CD14-positive monocyte (primary cell): ENCODE measurements at regions not wholly inside any gene's neighbourhood (a gene's known extent, or its start where the extent isn't known, plus 50 kb on each side); places are given as distances from the start of the nearest gene placed in this dataset.

ENCODE experiments used
- DNase-seq, 3 donors: peaks; one replicate each; pipeline ENCODE4 v3.0.0-alpha.2; 2011 to 2022
- H2AFZ ChIP-seq: 2 replicates; pipeline ENCODE4 v1.6.0; 2012; ENCODE audit warnings: mild to moderate bottlenecking, low read depth, low read length, inconsistent platforms; ENCODE audit not compliant: insufficient read depth, poor library complexity, severe bottlenecking
- H3K27ac ChIP-seq, 2 donors: 1 replicate in 1 of 2; 2 replicates in 1 of 2; pipeline ENCODE4 v1.5.1; 2012 to 2013; ENCODE audit warnings: low read length in 2 of 2, control low read depth in 1 of 2, inconsistent platforms in 1 of 2, low read depth in 1 of 2, mild to moderate bottlenecking in 1 of 2
- H3K27me3 ChIP-seq, 2 donors: one replicate each; pipeline versions ENCODE4 v1.6.0 to v1.6.1; 2011 to 2013; ENCODE audit warnings: low read length in 2 of 2; ENCODE audit not compliant: control insufficient read depth in 2 of 2, insufficient read depth in 2 of 2
- H3K36me3 ChIP-seq, 2 donors: replicated peaks in 1 of 2; 1 replicate in 1 of 2; 2 replicates in 1 of 2; pipeline versions ENCODE4 v1.5.1 to v1.6.1; 2012 to 2013; ENCODE audit warnings: low read length in 2 of 2, control low read depth in 1 of 2, inconsistent platforms in 1 of 2, mild to moderate bottlenecking in 1 of 2; ENCODE audit not compliant: insufficient read depth in 2 of 2, control insufficient read depth in 1 of 2
- H3K4me1 ChIP-seq, 2 donors: 1 replicate in 1 of 2; 2 replicates in 1 of 2; pipeline versions ENCODE4 v1.5.1 to v1.6.1; 2012 to 2013; ENCODE audit warnings: low read length in 2 of 2, control low read depth in 1 of 2, inconsistent platforms in 1 of 2, mild to moderate bottlenecking in 1 of 2, moderate library complexity in 1 of 2; ENCODE audit not compliant: insufficient read depth in 2 of 2, control insufficient read depth in 1 of 2
- H3K4me2 ChIP-seq: replicated peaks from 2 replicates; pipeline ENCODE3; 2012; ENCODE audit warnings: low read length, moderate library complexity, mild to moderate bottlenecking; ENCODE audit not compliant: poor library complexity, severe bottlenecking; ENCODE audit errors: extremely low read depth
- H3K4me3 ChIP-seq, 3 experiments: fragments of 200-600 bp in 1 of 3; sonication (generic) in 1 of 3; replicated peaks in 1 of 3; 1 replicate in 2 of 3; 2 replicates in 1 of 3; pipeline ENCODE4 v1.5.1; 2011 to 2013; ENCODE audit warnings: low read length in 3 of 3, mild to moderate bottlenecking in 3 of 3, control low read depth in 2 of 3, low read depth in 2 of 3, inconsistent platforms in 1 of 3, moderate library complexity in 1 of 3
- H3K79me2 ChIP-seq: 2 replicates; pipeline ENCODE4 v1.6.0; 2012; ENCODE audit warnings: mild to moderate bottlenecking, control low read depth, inconsistent platforms, low read length, moderate library complexity; ENCODE audit not compliant: insufficient read depth
- H3K9ac ChIP-seq: 2 replicates; pipeline ENCODE4 v1.6.0; 2017; ENCODE audit warnings: low read length, mild to moderate bottlenecking; ENCODE audit not compliant: insufficient read depth, poor library complexity, severe bottlenecking
- H3K9me3 ChIP-seq, 2 donors: replicated peaks in 1 of 2; 1 replicate in 1 of 2; 2 replicates in 1 of 2; pipeline versions ENCODE4 v1.5.1 to v1.6.1; 2012 to 2013; ENCODE audit warnings: low read length in 2 of 2, control low read depth in 1 of 2; ENCODE audit not compliant: control insufficient read depth in 1 of 2, insufficient read depth in 1 of 2
- H4K20me1 ChIP-seq: 2 replicates; pipeline ENCODE4 v1.6.0; 2012; ENCODE audit warnings: mild to moderate bottlenecking, low read length, control low read depth, moderate library complexity; ENCODE audit not compliant: insufficient read depth
- H3K27ac Mint-ChIP-seq, 7 donors: one replicate each; pipeline ENCODE4 v1.8.0; 2020; ENCODE audit warnings: mild to moderate bottlenecking in 7 of 7, mixed read lengths in 7 of 7, moderate library complexity in 6 of 7, inconsistent platforms in 2 of 7
- H3K27me3 Mint-ChIP-seq, 3 donors: one replicate each; pipeline ENCODE4 v1.8.0; 2021 to 2022; ENCODE audit warnings: low read depth in 3 of 3, mild to moderate bottlenecking in 3 of 3, mixed read lengths in 3 of 3, moderate library complexity in 3 of 3, inconsistent platforms in 1 of 3
- H3K36me3 Mint-ChIP-seq, 2 donors: one replicate each; pipeline ENCODE4 v1.8.0; 2020; ENCODE audit warnings: mixed read lengths in 2 of 2, inconsistent platforms in 1 of 2, mild to moderate bottlenecking in 1 of 2
- H3K4me1 Mint-ChIP-seq: one replicate; pipeline ENCODE4 v1.8.0; 2020; ENCODE audit warnings: mild to moderate bottlenecking, mixed read lengths
- H3K4me3 Mint-ChIP-seq, 2 donors: one replicate each; pipeline ENCODE4 v1.8.0; 2020; ENCODE audit warnings: mild to moderate bottlenecking in 2 of 2, mixed read lengths in 2 of 2, moderate library complexity in 1 of 2
- H3K9me3 Mint-ChIP-seq, 7 donors: one replicate each; pipeline ENCODE4 v1.8.0; 2020 to 2022; ENCODE audit warnings: mixed read lengths in 7 of 7, mild to moderate bottlenecking in 6 of 7, moderate library complexity in 6 of 7, inconsistent platforms in 2 of 7
- WGBS: methylation state at CpG from one replicate; pipeline ENCODE4 v1.1.5; 2013; ENCODE audit warnings: missing lambda C conversion rate; ENCODE audit not compliant: insufficient coverage; 5-methylcytosine and 5-hydroxymethylcytosine counted together
- intact Hi-C, 2 donors: fragments of 100-400 bp; cut with micrococcal nuclease; formaldehyde crosslinking; loops; one replicate each; pipeline versions ENCODE4 v1.15.0 to v1.15.1; 2023
- TF ChIP-seq, protein P1 (sequence below): fragments of 200-600 bp; IDR thresholded peaks from one replicate; pipeline ENCODE4 v1.8.0; 2022; ENCODE audit warnings: antibody characterized with exemption, mild to moderate bottlenecking

GRCh38 chr2:57957238-57957637 is 89.4 kb upstream of the VRK2 start:
- Mint-ChIP-seq H3K4me3 (no peak overlapping the region), H3K4me1 (no peaks in the 10 kb centered on the region), H3K36me3 (no peaks in the 10 kb centered on the region), H3K27ac (no peak overlapping the region), H3K9me3 (peaks cover 0 to 4% (median 0%) of the 10 kb centered on the region in 7 donors), H3K27me3 (no peaks in the 10 kb centered on the region)
- no CpG with 5 or more reads among the region's 3 CpGs for WGBS
- TF ChIP-seq, protein P1, sequence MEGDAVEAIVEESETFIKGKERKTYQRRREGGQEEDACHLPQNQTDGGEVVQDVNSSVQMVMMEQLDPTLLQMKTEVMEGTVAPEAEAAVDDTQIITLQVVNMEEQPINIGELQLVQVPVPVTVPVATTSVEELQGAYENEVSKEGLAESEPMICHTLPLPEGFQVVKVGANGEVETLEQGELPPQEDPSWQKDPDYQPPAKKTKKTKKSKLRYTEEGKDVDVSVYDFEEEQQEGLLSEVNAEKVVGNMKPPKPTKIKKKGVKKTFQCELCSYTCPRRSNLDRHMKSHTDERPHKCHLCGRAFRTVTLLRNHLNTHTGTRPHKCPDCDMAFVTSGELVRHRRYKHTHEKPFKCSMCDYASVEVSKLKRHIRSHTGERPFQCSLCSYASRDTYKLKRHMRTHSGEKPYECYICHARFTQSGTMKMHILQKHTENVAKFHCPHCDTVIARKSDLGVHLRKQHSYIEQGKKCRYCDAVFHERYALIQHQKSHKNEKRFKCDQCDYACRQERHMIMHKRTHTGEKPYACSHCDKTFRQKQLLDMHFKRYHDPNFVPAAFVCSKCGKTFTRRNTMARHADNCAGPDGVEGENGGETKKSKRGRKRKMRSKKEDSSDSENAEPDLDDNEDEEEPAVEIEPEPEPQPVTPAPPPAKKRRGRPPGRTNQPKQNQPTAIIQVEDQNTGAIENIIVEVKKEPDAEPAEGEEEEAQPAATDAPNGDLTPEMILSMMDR, result no peak
- H2AFZ ChIP-seq, result no peak overlapping the region
- H3K79me2 ChIP-seq, result no peaks in the 10 kb centered on the region
- no peak overlapping the region for H3K9ac ChIP-seq
- intact Hi-C loops, result no loop called here
- no peak overlapping the region for H3K27ac ChIP-seq
- no peaks in the 10 kb centered on the region for H4K20me1 ChIP-seq
- H3K9me3 ChIP-seq, result no peaks in the 10 kb centered on the region
- H3K4me3 ChIP-seq, result no peak overlapping the region
- H3K4me1 ChIP-seq, result no peaks in the 10 kb centered on the region
- H3K4me2 ChIP-seq, result no peak overlapping the region
- no peaks in the 10 kb centered on the region for H3K36me3 ChIP-seq
- no peak for DNase-seq
- no peaks in the 10 kb centered on the region for H3K27me3 ChIP-seq

DNA sequence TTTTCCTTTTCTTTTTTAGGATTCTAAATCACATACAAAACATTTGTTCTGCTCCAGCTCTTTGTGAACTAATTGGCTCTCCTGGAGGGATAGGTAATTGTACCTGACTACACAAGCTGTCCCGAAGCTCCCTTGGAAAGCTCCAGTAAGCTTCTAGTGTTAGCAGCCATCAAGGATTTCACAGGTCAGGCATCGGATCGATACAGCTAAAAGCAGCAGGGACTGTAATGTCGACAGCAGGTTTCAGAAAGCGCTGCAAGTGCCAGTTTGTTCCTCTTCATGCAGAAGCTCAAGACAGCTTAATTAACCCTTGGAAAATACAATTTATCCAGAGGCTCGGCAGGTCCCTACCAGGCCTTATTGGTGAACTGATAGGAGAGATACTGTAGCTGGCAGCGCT is 87.2 kb upstream of the VRK2 start:
- H3K4me2 ChIP-seq, result no peak overlapping the region
- DNase-seq, result no peak
- no peak overlapping the region for H3K4me3 ChIP-seq
- intact Hi-C loops, result no loop called here
- Mint-ChIP-seq H3K4me1 (no peaks in the 10 kb centered on the region), H3K27ac (no peak overlapping the region), H3K36me3 (no peaks in the 10 kb centered on the region), H3K4me3 (no peak overlapping the region), H3K27me3 (no peaks in the 10 kb centered on the region), H3K9me3 (peaks cover 0 to 4% (median 0%) of the 10 kb centered on the region in 7 donors)
- no peaks in the 10 kb centered on the region for H4K20me1 ChIP-seq
- 95% methylated on average over 7 of the region's 7 CpGs for WGBS
- TF ChIP-seq, protein P1, result no peak
- H2AFZ ChIP-seq, result no peak overlapping the region
- no peak overlapping the region for H3K9ac ChIP-seq
- H3K79me2 ChIP-seq, result no peaks in the 10 kb centered on the region
- no peaks in the 10 kb centered on the region for H3K4me1 ChIP-seq
- no peaks in the 10 kb centered on the region for H3K36me3 ChIP-seq
- no peak overlapping the region for H3K27ac ChIP-seq
- no peaks in the 10 kb centered on the region for H3K27me3 ChIP-seq
- no peaks in the 10 kb centered on the region for H3K9me3 ChIP-seq
